K562 (cell line): ENCODE measurements at regions not wholly inside any gene's neighbourhood (a gene's known extent, or its start where the extent isn't known, plus 50 kb on each side); places are given as distances from the start of the nearest gene placed in this dataset.

Source experiments
- ATAC-seq: fragments of 200-7000 bp; cut with Tn5 transposase; 3 replicates; pipeline ENCODE4 v1.9.1; 2020; ENCODE audit warnings: moderate library complexity
- BruUV-seq: library from RNA; stranded (reverse); fragments of 400-500 nt; replicated peaks from 2 replicates; lab custom pipeline; 2021; lab: Mats Ljungman, UMichigan
- CTCF ChIA-PET: fragments of 300-600 bp; formaldehyde crosslinking; extraction: SDS; loops from one replicate; lab custom pipeline; 2021; ENCODE audit warnings: low intra/inter-chr PET ratio; lab: Yijun Ruan, JAX
- POLR2A ChIA-PET: fragments of 300-600, 350-650 bp; sonication (Branson Sonifier 250); formaldehyde crosslinking; extraction: SDS; loops from one replicate; lab custom pipeline; 2021; ENCODE audit warnings: antibody characterized with exemption, inconsistent platforms; lab: Yijun Ruan, JAX
- DNase-seq, 4 experiments: peaks; one replicate each; pipeline versions ENCODE4 v3.0.0 to v3.0.0-alpha.2; 2011 to 2018; ENCODE audit warnings: low spot score in 3 of 4, mixed read lengths in 3 of 4; ENCODE audit errors: extremely low read depth in 1 of 4
- FAIRE-seq: peaks from 2 replicates; lab custom pipeline; 2011; peaks lifted over from hg19 to GRCh38; lab: Jason Lieb, UNC
- H2AFZ ChIP-seq: 2 replicates; pipeline ENCODE4 v1.6.0; 2011; ENCODE audit warnings: low read depth, low read length, control low read depth, inconsistent platforms
- H3K27ac ChIP-seq: fragments of 200-600 bp; 3 replicates; pipeline ENCODE4 v1.8.0; 2011; ENCODE audit warnings: low read depth, mild to moderate bottlenecking, control low read depth, inconsistent platforms, low read length, moderate library complexity, mixed read lengths; ENCODE audit errors: extremely low read depth
- H3K27me3 ChIP-seq, 2 experiments: fragments of 300-600 bp in 1 of 2; 2 replicates in 1 of 2; 3 replicates in 1 of 2; pipeline versions ENCODE4 v1.6.0 to v1.8.0; 2011; ENCODE audit warnings: inconsistent platforms in 2 of 2, low read length in 2 of 2, mild to moderate bottlenecking in 1 of 2, mixed read lengths in 1 of 2, moderate library complexity in 1 of 2; ENCODE audit not compliant: control insufficient read depth in 2 of 2, insufficient read depth in 2 of 2
- H3K36me3 ChIP-seq: fragments of 300-600 bp; 3 replicates; pipeline ENCODE4 v1.8.0; 2011; ENCODE audit warnings: mild to moderate bottlenecking, low read length, inconsistent platforms; ENCODE audit not compliant: control insufficient read depth, insufficient read depth
- H3K4me1 ChIP-seq, 2 experiments: fragments of 200-600 bp in 1 of 2; replicated peaks in 1 of 2; 2 replicates in 1 of 2; 3 replicates in 1 of 2; pipeline versions ENCODE4 v1.5.1 to v1.8.0; 2011; ENCODE audit warnings: inconsistent platforms in 2 of 2, low read length in 2 of 2, mild to moderate bottlenecking in 1 of 2, mixed read lengths in 1 of 2, moderate library complexity in 1 of 2; ENCODE audit not compliant: control insufficient read depth in 2 of 2, insufficient read depth in 2 of 2
- H3K4me2 ChIP-seq: 2 replicates; pipeline ENCODE4 v1.6.1; 2011; ENCODE audit warnings: low read length, control low read depth, inconsistent platforms, mixed read lengths; ENCODE audit not compliant: insufficient read depth
- H3K4me3 ChIP-seq: fragments of 200-600 bp; sonication (generic), shearing (Covaris generic); 2 replicates; pipeline ENCODE4 v1.5.1; 2016; ENCODE audit warnings: control low read depth, inconsistent platforms
- H3K79me2 ChIP-seq: fragments of 200-600 bp; 3 replicates; pipeline ENCODE4 v1.8.0; 2011; ENCODE audit warnings: low read length, inconsistent platforms; ENCODE audit not compliant: control insufficient read depth, insufficient read depth
- H3K9ac ChIP-seq, 2 experiments: 2 replicates each; pipeline versions ENCODE4 v1.6.0 to v1.6.1; 2011; ENCODE audit warnings: low read depth in 2 of 2, low read length in 2 of 2, control low read depth in 1 of 2, inconsistent platforms in 1 of 2, mild to moderate bottlenecking in 1 of 2, mixed read lengths in 1 of 2; ENCODE audit not compliant: insufficient read depth in 1 of 2
- H3K9me1 ChIP-seq: one replicate; pipeline ENCODE4 v1.6.0; 2011; ENCODE audit warnings: inconsistent platforms, mild to moderate bottlenecking, low read length, moderate library complexity; ENCODE audit not compliant: control insufficient read depth, insufficient read depth
- H3K9me3 ChIP-seq: replicated peaks from 2 replicates; pipeline ENCODE4 v1.5.1; 2011; ENCODE audit warnings: low read depth, low read length, inconsistent platforms; ENCODE audit not compliant: control insufficient read depth, insufficient read depth
- H4K20me1 ChIP-seq: replicated peaks from 2 replicates; pipeline ENCODE4 v1.6.1; 2011; ENCODE audit warnings: low read length, inconsistent platforms, mixed read lengths; ENCODE audit not compliant: control insufficient read depth, insufficient read depth
- CCNT2 ChIP-seq: IDR thresholded peaks from 2 replicates; pipeline ENCODE4 v1.6.1; 2011; ENCODE audit warnings: borderline replicate concordance, low read depth, mild to moderate bottlenecking, moderate library complexity, mixed read lengths, low read length; ENCODE audit not compliant: insufficient read length; ENCODE audit errors: extremely low read depth
- CHD4 ChIP-seq: fragments of 200-600 bp; sonication (generic); IDR thresholded peaks from 3 replicates; pipeline ENCODE4 v1.6.1; 2012; ENCODE audit warnings: low read depth, mild to moderate bottlenecking, mixed read lengths, low read length, inconsistent platforms; ENCODE audit not compliant: insufficient read depth, insufficient replicate concordance, poor library complexity, severe bottlenecking
- E2F5 ChIP-seq: sonication (generic); formaldehyde crosslinking; IDR thresholded peaks from 2 replicates; pipeline ENCODE4 v1.8.0; 2022; ENCODE audit warnings: mild to moderate bottlenecking, missing genetic modification reagents
- GATA2 ChIP-seq: sonication (generic); formaldehyde crosslinking; IDR thresholded peaks from 2 replicates; pipeline ENCODE4 v1.4.0; 2020; ENCODE audit warnings: mild to moderate bottlenecking, missing genetic modification reagents
- GATAD2B ChIP-seq: fragments of 450-650 bp; IDR thresholded peaks from 2 replicates; pipeline ENCODE4 v1.6.1; 2017; ENCODE audit warnings: mild to moderate bottlenecking, borderline replicate concordance
- HMGN3 ChIP-seq: IDR thresholded peaks from 2 replicates; pipeline ENCODE4 v1.6.1; 2011; ENCODE audit warnings: borderline replicate concordance, low read depth, mild to moderate bottlenecking, mixed read lengths, low read length; ENCODE audit not compliant: insufficient read length; ENCODE audit errors: extremely low read depth
- HNRNPH1 ChIP-seq: fragments of 200-400 bp; formaldehyde crosslinking; optimal IDR thresholded peaks from 2 replicates; pipeline ENCODE3; 2017; ENCODE audit warnings: low read depth, mild to moderate bottlenecking, low read length, moderate library complexity
- PCBP2 ChIP-seq: fragments of 200-400 bp; formaldehyde crosslinking; IDR thresholded peaks from 2 replicates; pipeline ENCODE4 v1.6.1; 2018; ENCODE audit warnings: low read length, low read depth, mild to moderate bottlenecking, moderate library complexity; ENCODE audit not compliant: poor library complexity, severe bottlenecking
- POU5F1 ChIP-seq: fragments of 150-350 bp; IDR thresholded peaks from 2 replicates; pipeline ENCODE4 v1.6.1; 2014; ENCODE audit warnings: borderline replicate concordance, low read length, low read depth, mild to moderate bottlenecking; ENCODE audit not compliant: partially characterized antibody
- RAD21 ChIP-seq, 2 experiments: fragments of 250-450 bp in 1 of 2; fragments of 450-650 bp in 1 of 2; sonication (Bioruptor Pico) in 1 of 2; formaldehyde crosslinking in 1 of 2; IDR thresholded peaks in 1 of 2; conservative IDR thresholded peaks in 1 of 2; 2 replicates each; pipeline versions ENCODE4 v1.4.0 to v1.8.0; 2020 to 2022; ENCODE audit warnings: mild to moderate bottlenecking in 2 of 2, moderate library complexity in 1 of 2
- USF1 ChIP-seq: sonication (generic); formaldehyde crosslinking; IDR thresholded peaks from 2 replicates; pipeline ENCODE4 v1.9.0; 2022; ENCODE audit warnings: mild to moderate bottlenecking, missing genetic modification reagents
- ZNF253 ChIP-seq: fragments of 250-450 bp; sonication (Bioruptor Pico); conservative IDR thresholded peaks from 2 replicates; pipeline ENCODE4 v1.6.1; 2021; ENCODE audit warnings: mild to moderate bottlenecking
- WGBS: fragments of 100-300 bp; shearing (Covaris generic); methylation state at CpG from one replicate; pipeline ENCODE4 v1.1.6; 2016; ENCODE audit warnings: low coverage, mixed read lengths; ENCODE audit not compliant: insufficient coverage; ENCODE audit errors: missing lambda C conversion rate; 5-methylcytosine and 5-hydroxymethylcytosine counted together
- in situ Hi-C: fragments of 300-500 bp; cut with MboI; formaldehyde crosslinking; loops from 4 replicates; pipeline ENCODE4 v1.15.0; 2018; ENCODE audit warnings: inconsistent platforms, mixed read lengths
- intact Hi-C: fragments of 100-400 bp; cut with micrococcal nuclease; formaldehyde crosslinking; loops from 2 replicates; pipeline ENCODE4 v1.14.2; 2022

- Histone ChIP-seq H3K36me3 (no peaks in the 10 kb centered on the region), H3K9me3 (no peaks in the 10 kb centered on the region), H3K9ac (no peak overlapping the region), H4K20me1 (no peaks in the 10 kb centered on the region), H3K4me3 (no peak overlapping the region), H3K9me1 (no peaks in the 10 kb centered on the region), H3K27ac (no peak overlapping the region), H3K4me1 (no peaks in the 10 kb centered on the region), H3K79me2 (no peaks in the 10 kb centered on the region), H2AFZ (no peak overlapping the region), H3K27me3 (no peaks in the 10 kb centered on the region), H3K4me2 (no peak overlapping the region)
- BruUV-seq = no TSS peak
- in situ Hi-C loops = no loop called here
- WGBS = 0% methylated on average over 2 of the region's 2 CpGs
- DNase-seq = no peak
- TF ChIP-seq GATA2 (CRISPR knock-in tag) (no peak), POU5F1 (no peak)
- no peak for FAIRE-seq
- no peak for ATAC-seq
- ChIA-PET POLR2A (no interaction called here), CTCF (no interaction called here)
- intact Hi-C loops = no loop called here
Observed at GRCh38 chr13:78046331-78046730, 127.7 kb upstream of the EDNRB start.

DNA sequence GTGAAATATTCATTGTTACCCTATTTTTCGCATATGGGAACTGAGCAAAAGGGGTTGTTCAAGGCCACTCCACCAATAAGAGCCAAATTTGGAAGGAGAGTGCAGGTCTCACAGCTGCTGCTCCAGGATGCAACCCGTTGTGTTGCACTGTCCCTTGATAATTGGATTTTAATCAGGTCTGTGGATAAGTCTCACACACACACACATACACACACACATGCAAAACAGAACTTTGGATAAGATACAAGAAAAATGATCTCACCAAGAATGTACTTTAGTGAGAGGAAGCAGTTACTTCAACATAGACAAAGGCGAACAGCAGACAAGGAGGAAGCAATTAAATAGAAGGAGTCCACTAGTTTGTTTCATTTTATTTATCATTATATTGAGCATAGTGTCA lies 127.3 kb upstream of the EDNRB start:
- H3K27ac ChIP-seq = no peak overlapping the region
- BruUV-seq = no TSS peak
- H4K20me1 ChIP-seq = no peaks in the 10 kb centered on the region
- no peak overlapping the region for H3K9ac ChIP-seq
- 0% methylated on average over 3 of the region's 3 CpGs for WGBS
- H2AFZ ChIP-seq = no peak overlapping the region
- no peaks in the 10 kb centered on the region for H3K79me2 ChIP-seq
- H3K4me2 ChIP-seq = no peak overlapping the region
- no peaks in the 10 kb centered on the region for H3K4me1 ChIP-seq
- intact Hi-C loops (no loop called here), in situ Hi-C loops (no loop called here)
- TF ChIP-seq GATAD2B = no peak
- TF ChIP-seq RAD21 (CRISPR knock-in tag; conservative IDR thresholded peaks at IDR 0.05 in 1 of 2, IDR thresholded peaks at IDR 0.05 in 1 of 2) = no peak
- TF ChIP-seq PCBP2 = no peak
- TF ChIP-seq ZNF253 (CRISPR knock-in tag) = no peak
- no peak for TF ChIP-seq USF1 (CRISPR knock-in tag)
- no peak for TF ChIP-seq E2F5 (CRISPR knock-in tag)
- no peak for TF ChIP-seq HNRNPH1
- TF ChIP-seq HMGN3 = no peak
- TF ChIP-seq CCNT2 = no peak
- TF ChIP-seq CHD4 = no peak
- ChIA-PET CTCF (no interaction called here), POLR2A (no interaction called here)
- no peaks in the 10 kb centered on the region for H3K9me1 ChIP-seq
- H3K9me3 ChIP-seq = no peaks in the 10 kb centered on the region
- ATAC-seq (no peak), DNase-seq (no peak), FAIRE-seq (no peak)
- H3K4me3 ChIP-seq = no peak overlapping the region
- no peaks in the 10 kb centered on the region for H3K36me3 ChIP-seq
- H3K27me3 ChIP-seq = no peaks in the 10 kb centered on the region
